ENCODE measurements at regions not wholly inside any gene's neighbourhood (a gene's known extent, or its start where the extent isn't known, plus 50 kb on each side); places are given as distances from the start of the nearest gene placed in this dataset.

DNA sequence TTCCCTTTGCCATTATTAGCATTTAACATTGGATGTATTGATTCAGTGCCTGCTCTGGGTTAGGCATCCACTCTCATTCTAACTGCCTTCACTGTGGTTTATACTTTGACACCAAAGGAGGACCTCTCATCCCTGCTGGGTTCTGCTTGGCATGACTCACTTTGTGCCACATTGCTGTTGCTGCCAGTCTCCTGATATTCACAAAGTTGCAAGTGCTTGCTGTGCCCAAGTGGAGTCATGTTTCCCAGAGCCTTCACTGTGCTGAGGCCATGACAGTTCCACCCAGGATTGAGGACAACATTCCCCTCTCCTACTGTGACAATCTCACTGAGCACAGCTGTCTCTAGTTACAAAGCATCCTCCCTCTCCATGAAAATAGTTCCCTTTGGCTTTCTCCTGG lies 519.9 kb upstream of the USP24 start:
- TF ChIP-seq CTCF (IDR thresholded peaks at IDR 0.05; ENCODE audit: low read length) = no peak
- no peak for TF ChIP-seq EZH2 (IDR thresholded peaks at IDR 0.05; ENCODE audit: borderline replicate concordance, low read length)
